Left ventricle myocardium superior (tissue), 1 donor: ENCODE measurements at regions not wholly inside any gene's neighbourhood (a gene's known extent, or its start where the extent isn't known, plus 50 kb on each side); places are given as distances from the start of the nearest gene placed in this dataset.

Experiments used
- ATAC-seq: fragments of 200-7000 bp; cut with Tn5 transposase; one replicate; pipeline ENCODE4 v1.9.1; 2020; ENCODE audit warnings: mild to moderate bottlenecking, moderate library complexity
- DNase-seq: peaks from one replicate; pipeline ENCODE4 v3.0.0-alpha.2; 2020
- intact Hi-C: fragments of 100-400 bp; cut with micrococcal nuclease; formaldehyde crosslinking; loops from one replicate; pipeline ENCODE4 v1.11.0; 2022
- donor health status: DM: no; HTN: yes; CAD: no; lungs with severe emphysema.

- intact Hi-C loops = no loop called here
Measured at GRCh38 chr4:124555959-124556358, 156.6 kb downstream of the ANKRD50 start.

GRCh38 chr4:124564121-124564520 lies 148.4 kb downstream of the ANKRD50 start:
- intact Hi-C loops = no loop called here
- ATAC-seq = no peak
- no peak for DNase-seq

More at GRCh38 chr4:124555959-124556358, 156.6 kb downstream of the ANKRD50 start:
- DNase-seq (no peak), ATAC-seq (no peak)

- no peak for DNase-seq
- no peak for ATAC-seq
- intact Hi-C loops = no loop called here
Measured at GRCh38 chr4:124565371-124565770, 147.2 kb downstream of the ANKRD50 start.

- intact Hi-C loops = no loop called here
Measured at GRCh38 chr4:124566030-124566429, 146.5 kb downstream of the ANKRD50 start.

GRCh38 chr4:124573056-124573455 lies 139.5 kb downstream of the ANKRD50 start:
- intact Hi-C loops = no loop called here
- no peak for ATAC-seq

More at GRCh38 chr4:124566030-124566429, 146.5 kb downstream of the ANKRD50 start:
- no peak for DNase-seq
- ATAC-seq = no peak

GRCh38 chr4:124579896-124580295 lies 132.6 kb downstream of the ANKRD50 start:
- ATAC-seq (no peak), DNase-seq (no peak)
- intact Hi-C loops = no loop called here

More at GRCh38 chr4:124573056-124573455, 139.5 kb downstream of the ANKRD50 start:
- DNase-seq = no peak

- intact Hi-C loops = no loop called here
- DNase-seq (no peak), ATAC-seq (no peak)
Measured at GRCh38 chr4:124583797-124584196, 128.7 kb downstream of the ANKRD50 start.

GRCh38 chr4:124589786-124590185 lies 122.7 kb downstream of the ANKRD50 start:
- no peak for DNase-seq
- no peak for ATAC-seq
- intact Hi-C loops = no loop called here

- ATAC-seq (no peak), DNase-seq (no peak)
- intact Hi-C loops = no loop called here
Measured at GRCh38 chr4:124590480-124590879, 122.1 kb downstream of the ANKRD50 start.

- no peak for DNase-seq
- no peak for ATAC-seq
- intact Hi-C loops = no loop called here
Measured at GRCh38 chr4:124591637-124592036, 120.9 kb downstream of the ANKRD50 start.

- ATAC-seq = no peak
- no peak for DNase-seq
- intact Hi-C loops = no loop called here
Measured at GRCh38 chr4:124593494-124593893, 119.0 kb downstream of the ANKRD50 start.

GRCh38 chr4:124594945-124595344 lies 117.6 kb downstream of the ANKRD50 start:
- no peak for DNase-seq
- intact Hi-C loops = no loop called here
- ATAC-seq = no peak

- DNase-seq (no peak), ATAC-seq (no peak)
- intact Hi-C loops = no loop called here
Measured at GRCh38 chr4:124596816-124597215, 115.7 kb downstream of the ANKRD50 start.

- intact Hi-C loops = no loop called here
- DNase-seq = no peak
Measured at GRCh38 chr4:124610211-124610610, 102.3 kb downstream of the ANKRD50 start.

More at GRCh38 chr4:124610211-124610610, 102.3 kb downstream of the ANKRD50 start:
- no peak for ATAC-seq
